ENCODE measurements at regions not wholly inside any gene's neighbourhood (a gene's known extent, or its start where the extent isn't known, plus 50 kb on each side); places are given as distances from the start of the nearest gene placed in this dataset.

GRCh38 chr15:37876900-37877299 lies 57.5 kb upstream of the TMCO5A start:
- DNase-seq (ENCODE audit: low read depth): no peak

- peak; percentile 93 for DNase-seq (ENCODE audit: low read depth)
Measured at GRCh38 chr15:37877851-37878741, 56.3 kb upstream of the TMCO5A start.

GRCh38 chr15:37880009-37880834 lies 54.2 kb upstream of the TMCO5A start:
- DNase-seq (ENCODE audit: low read depth): no peak

- no peak for DNase-seq (ENCODE audit: low read depth)
Measured at GRCh38 chr15:37880835-37881153, 53.6 kb upstream of the TMCO5A start.

- DNase-seq (ENCODE audit: low read depth): no peak
Measured at GRCh38 chr15:37881237-37882013, 53.0 kb upstream of the TMCO5A start.

- DNase-seq (ENCODE audit: low read depth): no peak
Measured at GRCh38 chr15:37882640-37883039, 51.8 kb upstream of the TMCO5A start.

Measured in HS-5 (cell line).